ENCODE measurements at regions not wholly inside any gene's neighbourhood (a gene's known extent, or its start where the extent isn't known, plus 50 kb on each side); places are given as distances from the start of the nearest gene placed in this dataset.

- TF ChIP-seq CTCF (IDR thresholded peaks at IDR 0.05; ENCODE audit: borderline replicate concordance) = no peak
- H3K9me3 ChIP-seq (replicated peaks) = no peaks in the 10 kb centered on the region
Observed at GRCh38 chr12:68450947-68451260, 118.7 kb upstream of the MDM1 start.

GRCh38 chr12:68451261-68452077, 119.3 kb upstream of the MDM1 start:
- Histone ChIP-seq H3K27ac (replicated peaks) (peak overlapping the region; percentile 54), H3K36me3 (no peaks in the 10 kb centered on the region), H3K4me1 (peaks cover 50% of the 10 kb centered on the region), H3K27me3 (ENCODE audit: low read depth) (no peaks in the 10 kb centered on the region), H3K4me3 (peak overlapping the region; percentile 15), H3K9me3 (replicated peaks) (no peaks in the 10 kb centered on the region)
- TF ChIP-seq CTCF (IDR thresholded peaks at IDR 0.05; ENCODE audit: borderline replicate concordance) = no peak
- intact Hi-C loops (cut with micrococcal nuclease) = loop anchor here (10.0 kb wide), 3 partner anchors 47 to 353 kb away; partner anchors contain the start of gene MDM2
- peak; percentile 15 for DNase-seq

More at GRCh38 chr12:68450947-68451260, 118.7 kb upstream of the MDM1 start:
- H3K36me3 ChIP-seq = no peaks in the 10 kb centered on the region
- intact Hi-C loops (cut with micrococcal nuclease) = loop anchor here (10.0 kb wide), 3 partner anchors 46 to 354 kb away; partner anchors contain the start of gene MDM2
- no peak for DNase-seq
- peaks cover 48% of the 10 kb centered on the region for H3K4me1 ChIP-seq
- peak overlapping the region; percentile 54 for H3K27ac ChIP-seq (replicated peaks)
- no peaks in the 10 kb centered on the region for H3K27me3 ChIP-seq (ENCODE audit: low read depth)
- H3K4me3 ChIP-seq = peak overlapping the region; percentile 15

- H3K9me3 ChIP-seq (replicated peaks) = no peaks in the 10 kb centered on the region
- H3K4me1 ChIP-seq = peaks cover 50% of the 10 kb centered on the region
- H3K4me3 ChIP-seq = no peak overlapping the region
- intact Hi-C loops (cut with micrococcal nuclease) = loop anchor here (10.0 kb wide), 3 partner anchors 47 to 353 kb away; partner anchors contain the start of gene MDM2
- no peak for TF ChIP-seq CTCF (IDR thresholded peaks at IDR 0.05; ENCODE audit: borderline replicate concordance)
- no peaks in the 10 kb centered on the region for H3K36me3 ChIP-seq
- H3K27me3 ChIP-seq (ENCODE audit: low read depth) = no peaks in the 10 kb centered on the region
- DNase-seq = no peak
- peak overlapping the region; percentile 54 for H3K27ac ChIP-seq (replicated peaks)
Observed at GRCh38 chr12:68452078-68452715, 120.0 kb upstream of the MDM1 start.

GRCh38 chr12:68453278-68453677, 121.1 kb upstream of the MDM1 start:
- no peak for DNase-seq

More at GRCh38 chr12:68453278-68453677, 121.1 kb upstream of the MDM1 start:
- no peak overlapping the region for H3K27ac ChIP-seq (replicated peaks)
- H3K4me3 ChIP-seq = no peak overlapping the region
- no peaks in the 10 kb centered on the region for H3K9me3 ChIP-seq (replicated peaks)
- peaks cover 50% of the 10 kb centered on the region for H3K4me1 ChIP-seq
- no peaks in the 10 kb centered on the region for H3K36me3 ChIP-seq
- intact Hi-C loops (cut with micrococcal nuclease) = loop anchor here (10.0 kb wide), 3 partner anchors 48 to 352 kb away; partner anchors contain the start of gene MDM2
- TF ChIP-seq CTCF (IDR thresholded peaks at IDR 0.05; ENCODE audit: borderline replicate concordance) = no peak
- no peaks in the 10 kb centered on the region for H3K27me3 ChIP-seq (ENCODE audit: low read depth)

Measured in left ventricle myocardium inferior (tissue), 1 donor.